ENCODE measurements at regions not wholly inside any gene's neighbourhood (a gene's known extent, or its start where the extent isn't known, plus 50 kb on each side); places are given as distances from the start of the nearest gene placed in this dataset.

- no peak overlapping the region for H3K9ac ChIP-seq (ENCODE audit: low read depth, low read length, poor library complexity, severe bottlenecking)
- no peak overlapping the region for H2AFZ ChIP-seq (ENCODE audit: low read length)
- no peak overlapping the region for H3K4me2 ChIP-seq (ENCODE audit: low read depth, low read length, poor library complexity, severe bottlenecking)
Measured at GRCh38 chr1:8211883-8212579, 105.9 kb upstream of the SLC45A1 start.

DNA sequence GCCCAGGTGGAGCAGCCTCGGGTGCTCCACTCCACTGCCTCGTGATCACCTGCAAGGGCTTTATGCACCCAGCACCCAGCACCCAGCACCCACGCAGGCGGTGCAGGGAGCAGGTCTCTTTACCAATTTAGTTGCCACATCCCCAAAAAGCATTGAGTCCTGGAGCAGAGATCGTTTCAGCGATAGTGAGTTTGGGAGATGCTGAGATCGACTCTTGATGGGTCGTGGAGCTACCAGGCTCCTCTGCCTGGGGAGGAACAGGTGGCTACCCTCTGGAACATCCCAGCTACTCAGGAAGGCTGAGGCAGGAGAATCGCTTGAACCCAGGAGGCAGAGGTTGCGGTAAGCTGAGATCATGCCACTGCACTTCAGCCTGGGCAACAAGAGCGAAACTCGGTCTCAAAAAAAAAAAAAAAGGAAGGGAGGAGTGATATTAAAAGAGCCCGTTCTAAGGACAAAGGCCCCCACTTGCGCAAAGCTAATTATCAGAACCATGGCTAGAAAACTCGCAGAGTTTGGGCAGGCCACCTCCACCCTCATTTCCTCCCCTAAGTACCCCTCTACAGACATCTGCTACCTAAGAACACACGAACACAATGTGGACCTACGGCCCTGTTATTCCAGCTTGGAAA, 106.5 kb upstream of the SLC45A1 start:
- no peaks in the 10 kb centered on the region for H3K36me3 ChIP-seq (ENCODE audit: insufficient read depth, low read length)
- no peaks in the 10 kb centered on the region for H3K9me2 ChIP-seq (replicated peaks; ENCODE audit: low read depth, low read length)
- no peak overlapping the region for H2AFZ ChIP-seq (ENCODE audit: low read length)
- H3F3A ChIP-seq (ENCODE audit: low read depth): no peaks in the 10 kb centered on the region
- H3K79me2 ChIP-seq (ENCODE audit: insufficient read depth, low read length): no peaks in the 10 kb centered on the region
- no peak for TF ChIP-seq EZH2phosphoT487 (IDR thresholded peaks at IDR 0.05; ENCODE audit: borderline replicate concordance)
- TF ChIP-seq CTCF (conservative IDR thresholded peaks at IDR 0.05; ENCODE audit: low read length): no peak
- no peaks in the 10 kb centered on the region for H3K4me1 ChIP-seq (ENCODE audit: insufficient read depth, low read length, poor library complexity, severe bottlenecking)
- no peaks in the 10 kb centered on the region for H3K27me3 ChIP-seq (ENCODE audit: insufficient read depth, low read length, poor library complexity, severe bottlenecking)
- no peak overlapping the region for H3K4me3 ChIP-seq (ENCODE audit: low read length, poor library complexity, severe bottlenecking)
- H3K4me2 ChIP-seq (ENCODE audit: low read depth, low read length, poor library complexity, severe bottlenecking): no peak overlapping the region
- no peaks in the 10 kb centered on the region for H3K9me3 ChIP-seq (ENCODE audit: insufficient read depth, low read depth, low read length)
- H4K20me1 ChIP-seq (ENCODE audit: insufficient read depth, low read length, poor library complexity, severe bottlenecking): no peaks in the 10 kb centered on the region
- H3K9ac ChIP-seq (ENCODE audit: low read depth, low read length, poor library complexity, severe bottlenecking): no peak overlapping the region

More at GRCh38 chr1:8211883-8212579, 105.9 kb upstream of the SLC45A1 start:
- no peaks in the 10 kb centered on the region for H3K9me3 ChIP-seq (ENCODE audit: insufficient read depth, low read depth, low read length)
- H4K20me1 ChIP-seq (ENCODE audit: insufficient read depth, low read length, poor library complexity, severe bottlenecking): no peaks in the 10 kb centered on the region
- H3K27me3 ChIP-seq (ENCODE audit: insufficient read depth, low read length, poor library complexity, severe bottlenecking): no peaks in the 10 kb centered on the region
- no peaks in the 10 kb centered on the region for H3K4me1 ChIP-seq (ENCODE audit: insufficient read depth, low read length, poor library complexity, severe bottlenecking)
- no peaks in the 10 kb centered on the region for H3K36me3 ChIP-seq (ENCODE audit: insufficient read depth, low read length)
- TF ChIP-seq CTCF (conservative IDR thresholded peaks at IDR 0.05; ENCODE audit: low read length): no peak
- TF ChIP-seq EZH2phosphoT487 (IDR thresholded peaks at IDR 0.05; ENCODE audit: borderline replicate concordance): no peak
- no peaks in the 10 kb centered on the region for H3K79me2 ChIP-seq (ENCODE audit: insufficient read depth, low read length)
- H3K4me3 ChIP-seq (ENCODE audit: low read length, poor library complexity, severe bottlenecking): no peak overlapping the region
- H3K9me2 ChIP-seq (replicated peaks; ENCODE audit: low read depth, low read length): no peaks in the 10 kb centered on the region
- no peaks in the 10 kb centered on the region for H3F3A ChIP-seq (ENCODE audit: low read depth)

DNA sequence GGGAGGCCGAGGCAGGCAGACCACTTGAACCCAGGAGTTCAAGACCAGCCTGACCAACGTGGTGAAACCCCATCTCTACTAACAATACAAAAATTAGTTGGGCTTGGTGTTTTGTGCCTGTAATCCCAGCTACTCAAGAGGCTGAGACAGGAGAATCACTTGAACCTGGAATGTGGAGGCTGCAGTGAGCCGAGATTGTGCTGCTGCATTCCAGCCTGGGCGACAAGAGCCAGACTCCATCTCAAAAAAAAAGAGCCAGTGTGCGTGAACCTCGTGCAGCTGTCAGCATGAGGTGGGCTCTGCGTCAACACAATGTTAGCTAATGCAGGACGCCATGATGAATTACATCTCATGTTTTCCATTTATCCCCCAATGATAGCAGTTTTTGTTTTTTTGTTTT, 110.7 kb upstream of the SLC45A1 start:
- no peak for TF ChIP-seq CTCF (conservative IDR thresholded peaks at IDR 0.05; ENCODE audit: low read length)
- TF ChIP-seq EZH2phosphoT487 (IDR thresholded peaks at IDR 0.05; ENCODE audit: borderline replicate concordance): no peak
- H4K20me1 ChIP-seq (ENCODE audit: insufficient read depth, low read length, poor library complexity, severe bottlenecking): no peaks in the 10 kb centered on the region
- H3K9ac ChIP-seq (ENCODE audit: low read depth, low read length, poor library complexity, severe bottlenecking): no peak overlapping the region
- H3K4me3 ChIP-seq (ENCODE audit: low read length, poor library complexity, severe bottlenecking): no peak overlapping the region
- H3K4me2 ChIP-seq (ENCODE audit: low read depth, low read length, poor library complexity, severe bottlenecking): no peak overlapping the region
- H3K36me3 ChIP-seq (ENCODE audit: insufficient read depth, low read length): no peaks in the 10 kb centered on the region
- H3K9me2 ChIP-seq (replicated peaks; ENCODE audit: low read depth, low read length): no peaks in the 10 kb centered on the region
- H3K4me1 ChIP-seq (ENCODE audit: insufficient read depth, low read length, poor library complexity, severe bottlenecking): no peaks in the 10 kb centered on the region
- no peak overlapping the region for H2AFZ ChIP-seq (ENCODE audit: low read length)
- H3K27me3 ChIP-seq (ENCODE audit: insufficient read depth, low read length, poor library complexity, severe bottlenecking): no peaks in the 10 kb centered on the region
- H3K79me2 ChIP-seq (ENCODE audit: insufficient read depth, low read length): no peaks in the 10 kb centered on the region
- H3K9me3 ChIP-seq (ENCODE audit: insufficient read depth, low read depth, low read length): no peaks in the 10 kb centered on the region
- no peaks in the 10 kb centered on the region for H3F3A ChIP-seq (ENCODE audit: low read depth)

Data from Loucy (cell line).